GM21529 (cell line): ENCODE measurements at regions not wholly inside any gene's neighbourhood (a gene's known extent, or its start where the extent isn't known, plus 50 kb on each side); places are given as distances from the start of the nearest gene placed in this dataset.

Experiments
- ATAC-seq: cut with Tn5 transposase; IDR thresholded peaks from one replicate; pipeline ENCODE4 v1.9.1; 2021; ENCODE audit not compliant: unreplicated experiment

- ATAC-seq = no peak
These were observed 183.4 kb upstream of the CDH7 start for GRCh38 chr18:65567372-65567771.

- no peak for ATAC-seq
These were observed 202.5 kb upstream of the CDH7 start for GRCh38 chr18:65548316-65548715.

GRCh38 chr18:65547046-65547445 lies 203.8 kb upstream of the CDH7 start:
- ATAC-seq = no peak

GRCh38 chr18:65544701-65545100 lies 206.1 kb upstream of the CDH7 start:
- no peak for ATAC-seq

GRCh38 chr18:65527879-65528633 lies 222.8 kb upstream of the CDH7 start:
- no peak for ATAC-seq

- ATAC-seq = no peak
These were observed 224.7 kb upstream of the CDH7 start for GRCh38 chr18:65526099-65526498.

GRCh38 chr18:65523461-65523860 lies 227.4 kb upstream of the CDH7 start:
- no peak for ATAC-seq

GRCh38 chr18:65522907-65523306 lies 227.9 kb upstream of the CDH7 start:
- ATAC-seq = no peak

GRCh38 chr18:65516209-65516608 lies 234.6 kb upstream of the CDH7 start:
- ATAC-seq = no peak

- ATAC-seq = no peak
These were observed 252.2 kb upstream of the CDH7 start for GRCh38 chr18:65498605-65499004.

- ATAC-seq = no peak
These were observed 263.2 kb upstream of the CDH7 start for GRCh38 chr18:65487569-65487968.

GRCh38 chr18:65477455-65477854 lies 273.4 kb upstream of the CDH7 start:
- no peak for ATAC-seq

GRCh38 chr18:65468881-65469280 lies 281.9 kb upstream of the CDH7 start:
- no peak for ATAC-seq

- ATAC-seq = no peak
These were observed 286.5 kb upstream of the CDH7 start for GRCh38 chr18:65464361-65464760.

- no peak for ATAC-seq
These were observed 291.1 kb upstream of the CDH7 start for GRCh38 chr18:65459741-65460140.

GRCh38 chr18:65458871-65459270 lies 291.9 kb upstream of the CDH7 start:
- ATAC-seq = no peak

GRCh38 chr18:65439188-65439587 lies 311.6 kb upstream of the CDH7 start:
- ATAC-seq = no peak

GRCh38 chr18:65436430-65436829 lies 314.4 kb upstream of the CDH7 start:
- no peak for ATAC-seq

- ATAC-seq = no peak
These were observed 315.3 kb upstream of the CDH7 start for GRCh38 chr18:65435534-65435933.

- no peak for ATAC-seq
These were observed 321.2 kb upstream of the CDH7 start for GRCh38 chr18:65429601-65430000.

- no peak for ATAC-seq
These were observed 325.4 kb upstream of the CDH7 start for GRCh38 chr18:65425366-65425765.

- ATAC-seq = no peak
These were observed 327.0 kb upstream of the CDH7 start for GRCh38 chr18:65423776-65424175.

GRCh38 chr18:65422544-65423136 lies 328.2 kb upstream of the CDH7 start:
- no peak for ATAC-seq
